Esophagus muscularis mucosa (tissue), 4 donors: ENCODE measurements at regions not wholly inside any gene's neighbourhood (a gene's known extent, or its start where the extent isn't known, plus 50 kb on each side); places are given as distances from the start of the nearest gene placed in this dataset.

Source experiments
- DNase-seq: peaks from one replicate; pipeline ENCODE4 v3.0.0-alpha.2; 2017; ENCODE audit errors: extremely low spot score
- H3K27ac ChIP-seq, 4 donors: fragments of 200-600 bp; sonication (generic); replicated peaks in 1 of 4; 1 replicate in 3 of 4; 2 replicates in 1 of 4; pipeline ENCODE4 v1.5.1; 2016 to 2019; ENCODE audit warnings: mild to moderate bottlenecking in 1 of 4
- H3K27me3 ChIP-seq, 4 donors: fragments of 200-600 bp; sonication (generic); one replicate each; pipeline versions ENCODE4 v1.5.1 to v1.6.0; 2016 to 2019
- H3K36me3 ChIP-seq, 4 donors: fragments of 200-600 bp; sonication (generic); one replicate each; pipeline ENCODE4 v1.5.1; 2016 to 2019
- H3K4me1 ChIP-seq, 4 donors: fragments of 200-600 bp; sonication (generic); one replicate each; pipeline ENCODE4 v1.5.1; 2016 to 2019
- H3K4me3 ChIP-seq, 4 donors: fragments of 200-600 bp; sonication (generic); 1 replicate in 2 of 4; 2 replicates in 2 of 4; pipeline ENCODE4 v1.5.1; 2016 to 2019; ENCODE audit warnings: mild to moderate bottlenecking in 4 of 4, moderate library complexity in 1 of 4
- H3K9me3 ChIP-seq, 4 donors: fragments of 200-600 bp; sonication (generic); 1 replicate in 3 of 4; 2 replicates in 1 of 4; pipeline ENCODE4 v1.5.1; 2016 to 2019
- CTCF ChIP-seq, 3 experiments: fragments of 200-600 bp in 2 of 3; fragments of 450-650 bp in 1 of 3; sonication (generic) in 2 of 3; IDR thresholded peaks; one replicate each; pipeline ENCODE4 v1.5.1; 2017 to 2019; ENCODE audit warnings: antibody characterized with exemption in 3 of 3, mild to moderate bottlenecking in 2 of 3, moderate library complexity in 1 of 3
- EP300 ChIP-seq: sonication (generic); formaldehyde crosslinking; IDR thresholded peaks from one replicate; pipeline ENCODE4 v1.6.1; 2017; ENCODE audit warnings: antibody characterized with exemption
- POLR2A ChIP-seq: fragments of 450-650 bp; IDR thresholded peaks from one replicate; pipeline ENCODE4 v1.6.1; 2017; ENCODE audit warnings: antibody characterized with exemption, moderate library complexity, mild to moderate bottlenecking, low read depth
- POLR2AphosphoS5 ChIP-seq, 2 donors: sonication (generic); formaldehyde crosslinking; IDR thresholded peaks; one replicate each; pipeline ENCODE4 v1.6.1; 2017; ENCODE audit warnings: antibody characterized with exemption in 2 of 2
- WGBS: methylation state at CpG from one replicate; pipeline ENCODE4 v1.1.5; 2018; 5-methylcytosine and 5-hydroxymethylcytosine counted together
- intact Hi-C: fragments of 100-400 bp; cut with DNase I; formaldehyde crosslinking; loops from one replicate; pipeline ENCODE4 v1.15.1; 2023

GRCh38 chr10:4459531-4459930, 366.5 kb upstream of the AKR1E2 start:
- H3K4me3 ChIP-seq: no peak overlapping the region
- no peak for DNase-seq
- no peaks in the 10 kb centered on the region for H3K4me1 ChIP-seq
- intact Hi-C loops: no loop called here
- no peak overlapping the region for H3K27ac ChIP-seq
- TF ChIP-seq CTCF (IDR thresholded peaks at IDR 0.05): no peak
- no peak for TF ChIP-seq POLR2AphosphoS5 (IDR thresholded peaks at IDR 0.05)
- TF ChIP-seq EP300: no peak
- TF ChIP-seq POLR2A: no peak
- WGBS: 87% methylated on average over 5 of the region's 5 CpGs
- H3K36me3 ChIP-seq: no peaks in the 10 kb centered on the region
- no peaks in the 10 kb centered on the region for H3K27me3 ChIP-seq
- no peaks in the 10 kb centered on the region for H3K9me3 ChIP-seq

DNA sequence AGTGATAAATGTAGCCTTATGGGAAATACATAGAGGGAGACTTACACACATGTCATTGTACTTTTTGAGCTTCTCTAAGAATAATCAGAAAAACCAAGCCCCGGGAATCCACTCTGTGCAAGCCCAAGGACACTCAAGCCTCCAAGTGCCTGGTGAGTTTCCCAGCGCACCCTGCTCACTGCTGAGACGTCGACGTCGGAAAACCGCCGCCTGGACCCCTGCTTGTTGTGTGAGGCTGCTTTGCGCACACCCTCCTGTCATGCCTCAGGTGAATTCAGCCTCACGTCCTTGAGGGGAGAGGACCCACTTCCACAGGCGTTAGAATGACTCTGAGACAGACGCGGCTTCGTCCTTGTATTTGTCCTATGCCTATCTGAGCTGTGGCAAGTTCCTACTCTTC, 368.4 kb upstream of the AKR1E2 start:
- no peaks in the 10 kb centered on the region for H3K9me3 ChIP-seq
- TF ChIP-seq POLR2A (no peak), POLR2AphosphoS5 (IDR thresholded peaks at IDR 0.05) (no peak), CTCF (IDR thresholded peaks at IDR 0.05) (no peak), EP300 (no peak)
- WGBS: 94% methylated on average over 14 of the region's 14 CpGs
- no peaks in the 10 kb centered on the region for H3K4me1 ChIP-seq
- H3K27me3 ChIP-seq: no peaks in the 10 kb centered on the region
- no peak for DNase-seq
- no peak overlapping the region for H3K4me3 ChIP-seq
- H3K36me3 ChIP-seq: no peaks in the 10 kb centered on the region
- H3K27ac ChIP-seq: no peak overlapping the region
- intact Hi-C loops: no loop called here

GRCh38 chr10:4456776-4457175, 369.2 kb upstream of the AKR1E2 start:
- Histone ChIP-seq H3K27me3 (no peaks in the 10 kb centered on the region), H3K9me3 (no peaks in the 10 kb centered on the region), H3K27ac (no peak overlapping the region), H3K4me1 (no peaks in the 10 kb centered on the region), H3K4me3 (no peak overlapping the region), H3K36me3 (no peaks in the 10 kb centered on the region)
- WGBS: 50% methylated on average over 1 of the region's 1 CpG
- intact Hi-C loops: no loop called here
- TF ChIP-seq POLR2AphosphoS5 (IDR thresholded peaks at IDR 0.05) (no peak), POLR2A (no peak), CTCF (IDR thresholded peaks at IDR 0.05) (no peak), EP300 (no peak)
- DNase-seq: no peak

- TF ChIP-seq EP300 (no peak), POLR2A (no peak), CTCF (IDR thresholded peaks at IDR 0.05) (no peak), POLR2AphosphoS5 (IDR thresholded peaks at IDR 0.05) (no peak)
- intact Hi-C loops: no loop called here
Observed at GRCh38 chr10:4456279-4456678, 369.7 kb upstream of the AKR1E2 start.

GRCh38 chr10:4453950-4454349, 372.1 kb upstream of the AKR1E2 start:
- 77% methylated on average over 5 of the region's 5 CpGs for WGBS
- Histone ChIP-seq H3K27ac (no peak overlapping the region), H3K4me3 (no peak overlapping the region), H3K9me3 (no peaks in the 10 kb centered on the region), H3K27me3 (no peaks in the 10 kb centered on the region), H3K4me1 (no peaks in the 10 kb centered on the region), H3K36me3 (no peaks in the 10 kb centered on the region)
- intact Hi-C loops: no loop called here
- no peak for TF ChIP-seq POLR2A
- no peak for DNase-seq

More at GRCh38 chr10:4456279-4456678, 369.7 kb upstream of the AKR1E2 start:
- Histone ChIP-seq H3K36me3 (no peaks in the 10 kb centered on the region), H3K4me3 (no peak overlapping the region), H3K27me3 (no peaks in the 10 kb centered on the region), H3K27ac (no peak overlapping the region), H3K9me3 (no peaks in the 10 kb centered on the region), H3K4me1 (no peaks in the 10 kb centered on the region)
- WGBS: 89% methylated on average over 3 of the region's 3 CpGs
- DNase-seq: no peak
